ENCODE measurements at regions not wholly inside any gene's neighbourhood (a gene's known extent, or its start where the extent isn't known, plus 50 kb on each side); places are given as distances from the start of the nearest gene placed in this dataset.
A peak's percentile ranks its signal among the peaks of the same experiment; 100 is the strongest.

- H3K27me3 ChIP-seq (ENCODE audit: insufficient read depth, poor library complexity, severe bottlenecking) = no peaks in the 10 kb centered on the region
- 0 out of 2 replicates have a peak, but pooled peaks have one; percentile 18 for TF ChIP-seq POLR2AphosphoS5 (IDR thresholded peaks at IDR 0.05; ENCODE audit: low read depth)
- no peak for TF ChIP-seq CTCF (IDR thresholded peaks at IDR 0.05; ENCODE audit: insufficient read depth, low read length)
- TF ChIP-seq REST (IDR thresholded peaks at IDR 0.05; ENCODE audit: insufficient replicate concordance, low read depth) = no peak
- no peak for TF ChIP-seq SPI1 (IDR thresholded peaks at IDR 0.05; ENCODE audit: borderline replicate concordance, low read depth)
- H3K27ac ChIP-seq (replicated peaks) = no peak overlapping the region
- H3K4me3 ChIP-seq (replicated peaks; ENCODE audit: insufficient read depth, low read length) = no peak overlapping the region
- DNase-seq (ENCODE audit: low read depth in 1 of 2, low spot score in 1 of 2) = peak in 1 of 2 experiments; percentile 12
Measured at GRCh38 chr2:36296798-36297197, 58.8 kb upstream of the CRIM1 start.

GRCh38 chr2:36294316-36294721, 61.3 kb upstream of the CRIM1 start:
- no peak overlapping the region for H3K27ac ChIP-seq (replicated peaks)
- no peak overlapping the region for H3K4me3 ChIP-seq (replicated peaks; ENCODE audit: insufficient read depth, low read length)
- TF ChIP-seq GABPA (IDR thresholded peaks at IDR 0.05; ENCODE audit: low read depth) (no peak), SPI1 (IDR thresholded peaks at IDR 0.05; ENCODE audit: borderline replicate concordance, low read depth) (no peak), REST (IDR thresholded peaks at IDR 0.05; ENCODE audit: insufficient replicate concordance, low read depth) (no peak), POLR2AphosphoS5 (IDR thresholded peaks at IDR 0.05; ENCODE audit: low read depth) (no peak), CTCF (IDR thresholded peaks at IDR 0.05; ENCODE audit: insufficient read depth, low read length) (no peak)
- H3K27me3 ChIP-seq (ENCODE audit: insufficient read depth, poor library complexity, severe bottlenecking) = no peaks in the 10 kb centered on the region
- DNase-seq (ENCODE audit: low read depth in 1 of 2, low spot score in 1 of 2) = peak in 1 of 2 experiments; percentile 12

- Histone ChIP-seq H3K4me3 (replicated peaks; ENCODE audit: insufficient read depth, low read length) (no peak overlapping the region), H3K27ac (replicated peaks) (no peak overlapping the region), H3K27me3 (ENCODE audit: insufficient read depth, poor library complexity, severe bottlenecking) (no peaks in the 10 kb centered on the region)
- TF ChIP-seq REST (IDR thresholded peaks at IDR 0.05; ENCODE audit: insufficient replicate concordance, low read depth) = no peak
- TF ChIP-seq CTCF (IDR thresholded peaks at IDR 0.05; ENCODE audit: insufficient read depth, low read length) = no peak
- TF ChIP-seq SPI1 (IDR thresholded peaks at IDR 0.05; ENCODE audit: borderline replicate concordance, low read depth) = no peak
- TF ChIP-seq GABPA (IDR thresholded peaks at IDR 0.05; ENCODE audit: low read depth) = no peak
- no peak for TF ChIP-seq POLR2AphosphoS5 (IDR thresholded peaks at IDR 0.05; ENCODE audit: low read depth)
- DNase-seq (ENCODE audit: low read depth in 1 of 2, low spot score in 1 of 2) = no peak
Measured at GRCh38 chr2:36290306-36290856, 65.2 kb upstream of the CRIM1 start.

All from HL-60 (cell line).